ENCODE measurements at regions not wholly inside any gene's neighbourhood (a gene's known extent, or its start where the extent isn't known, plus 50 kb on each side); places are given as distances from the start of the nearest gene placed in this dataset.

GRCh38 chr4:138577145-138577544 is 335.0 kb upstream of the SLC7A11 start:
- TF ChIP-seq ELF4 (IDR thresholded peaks at IDR 0.05) (no peak), SUZ12 (IDR thresholded peaks at IDR 0.05) (no peak)
- ChIA-PET POLR2A (no interaction called here), CTCF (interaction anchor here (0.8 kb wide), 1 partner anchor 15 kb away, joined by 3 read pairs; no protein-coding TSS in a partner anchor)
- DNase-seq (ENCODE audit: extremely low spot score): no peak

GRCh38 chr4:138576684-138577083 is 334.5 kb upstream of the SLC7A11 start:
- ChIA-PET POLR2A (no interaction called here), CTCF (interaction anchor here (0.7 to 0.8 kb wide), 3 partner anchors 14 to 362 kb away, joined by 3 read pairs; no protein-coding TSS in a partner anchor)
- peak; percentile 45 for DNase-seq (ENCODE audit: extremely low spot score)
- TF ChIP-seq FOXA1 (IDR thresholded peaks at IDR 0.05): no peak
- TF ChIP-seq ELF4 (IDR thresholded peaks at IDR 0.05): no peak
- no peak for TF ChIP-seq LEF1 (IDR thresholded peaks at IDR 0.05; ENCODE audit: borderline replicate concordance)
- no peak for TF ChIP-seq ARNT (IDR thresholded peaks at IDR 0.05)
- no peak for TF ChIP-seq BHLHE40 (IDR thresholded peaks at IDR 0.05; ENCODE audit: borderline replicate concordance)
- TF ChIP-seq HDGF (IDR thresholded peaks at IDR 0.05; ENCODE audit: borderline replicate concordance): no peak
- no peak for TF ChIP-seq FOXM1 (IDR thresholded peaks at IDR 0.05; ENCODE audit: borderline replicate concordance)
- no peak for TF ChIP-seq SP1 (IDR thresholded peaks at IDR 0.05)
- no peak for TF ChIP-seq PKNOX1 (IDR thresholded peaks at IDR 0.05)
- no peak for TF ChIP-seq ZNF384 (IDR thresholded peaks at IDR 0.05)
- no peak for TF ChIP-seq FOXK2 (IDR thresholded peaks at IDR 0.05)
- no peak for TF ChIP-seq NFRKB (IDR thresholded peaks at IDR 0.05)
- no peak for TF ChIP-seq CTBP1 (IDR thresholded peaks at IDR 0.05; ENCODE audit: borderline replicate concordance)

GRCh38 chr4:138573246-138573645 is 331.1 kb upstream of the SLC7A11 start:
- TF ChIP-seq LEF1 (IDR thresholded peaks at IDR 0.05; ENCODE audit: borderline replicate concordance) (no peak), BHLHE40 (IDR thresholded peaks at IDR 0.05; ENCODE audit: borderline replicate concordance) (no peak), FOXM1 (IDR thresholded peaks at IDR 0.05; ENCODE audit: borderline replicate concordance) (no peak), PKNOX1 (IDR thresholded peaks at IDR 0.05) (no peak), ZNF384 (IDR thresholded peaks at IDR 0.05) (no peak), FOXK2 (IDR thresholded peaks at IDR 0.05) (no peak), FOXA1 (IDR thresholded peaks at IDR 0.05) (no peak), NFRKB (IDR thresholded peaks at IDR 0.05) (no peak), ELF4 (IDR thresholded peaks at IDR 0.05) (no peak), ARNT (IDR thresholded peaks at IDR 0.05) (no peak), L3MBTL2 (conservative IDR thresholded peaks at IDR 0.05) (no peak), SP1 (IDR thresholded peaks at IDR 0.05) (no peak), HDGF (IDR thresholded peaks at IDR 0.05; ENCODE audit: borderline replicate concordance) (no peak)
- ChIA-PET CTCF (no interaction called here), POLR2A (no interaction called here)
- no peak for DNase-seq (ENCODE audit: extremely low spot score)

- ChIA-PET CTCF (interaction anchor here (0.7 kb wide), 1 partner anchor 203 kb away, joined by 7 read pairs; no protein-coding TSS in a partner anchor), POLR2A (no interaction called here)
- no peak for DNase-seq (ENCODE audit: extremely low spot score)
- TF ChIP-seq SP1 (IDR thresholded peaks at IDR 0.05) (no peak), LEF1 (IDR thresholded peaks at IDR 0.05; ENCODE audit: borderline replicate concordance) (no peak), FOXM1 (IDR thresholded peaks at IDR 0.05; ENCODE audit: borderline replicate concordance) (no peak), FOXK2 (IDR thresholded peaks at IDR 0.05) (no peak)
Observed at GRCh38 chr4:138572007-138572406, 329.9 kb upstream of the SLC7A11 start.

GRCh38 chr4:138567696-138568095 is 325.5 kb upstream of the SLC7A11 start:
- TF ChIP-seq LEF1 (IDR thresholded peaks at IDR 0.05; ENCODE audit: borderline replicate concordance) (no peak), HDGF (IDR thresholded peaks at IDR 0.05; ENCODE audit: borderline replicate concordance) (no peak), FOXK2 (IDR thresholded peaks at IDR 0.05) (no peak), PKNOX1 (IDR thresholded peaks at IDR 0.05) (no peak), SUZ12 (IDR thresholded peaks at IDR 0.05) (no peak), BHLHE40 (IDR thresholded peaks at IDR 0.05; ENCODE audit: borderline replicate concordance) (no peak), NFRKB (IDR thresholded peaks at IDR 0.05) (no peak), FOXA1 (IDR thresholded peaks at IDR 0.05) (no peak), FOXM1 (IDR thresholded peaks at IDR 0.05; ENCODE audit: borderline replicate concordance) (no peak), L3MBTL2 (conservative IDR thresholded peaks at IDR 0.05) (no peak), ELF4 (IDR thresholded peaks at IDR 0.05) (no peak), SP1 (IDR thresholded peaks at IDR 0.05) (no peak), CTBP1 (IDR thresholded peaks at IDR 0.05; ENCODE audit: borderline replicate concordance) (no peak), ZNF384 (IDR thresholded peaks at IDR 0.05) (no peak)
- CTCF ChIA-PET: interaction anchor here (0.6 to 1.4 kb wide), 2 partner anchors 12 to 102 kb away, joined by 3 to 5 read pairs; no protein-coding TSS in a partner anchor
- POLR2A ChIA-PET: no interaction called here
- DNase-seq (ENCODE audit: extremely low spot score): no peak

GRCh38 chr4:138565576-138565975 is 323.4 kb upstream of the SLC7A11 start:
- no peak for DNase-seq (ENCODE audit: extremely low spot score)
- TF ChIP-seq ZNF384 (IDR thresholded peaks at IDR 0.05) (no peak), FOXM1 (IDR thresholded peaks at IDR 0.05; ENCODE audit: borderline replicate concordance) (no peak), FOXK2 (IDR thresholded peaks at IDR 0.05) (no peak), SP1 (IDR thresholded peaks at IDR 0.05) (no peak), LEF1 (IDR thresholded peaks at IDR 0.05; ENCODE audit: borderline replicate concordance) (no peak), TARDBP (IDR thresholded peaks at IDR 0.05) (no peak), BHLHE40 (IDR thresholded peaks at IDR 0.05; ENCODE audit: borderline replicate concordance) (no peak), ELF4 (IDR thresholded peaks at IDR 0.05) (no peak), NFRKB (IDR thresholded peaks at IDR 0.05) (no peak)
- ChIA-PET POLR2A (no interaction called here), CTCF (interaction anchor here (0.6 kb wide), 1 partner anchor 19 kb away, joined by 3 read pairs; no protein-coding TSS in a partner anchor)

Measured in HEK293T (cell line).